CD14-positive monocyte (primary cell): ENCODE measurements at regions not wholly inside any gene's neighbourhood (a gene's known extent, or its start where the extent isn't known, plus 50 kb on each side); places are given as distances from the start of the nearest gene placed in this dataset.
"Not testable (repeated sequence)": the region's sequence is repeated elsewhere in the genome, so short reads cannot be mapped to it uniquely, and the experiment has no call there.

Experiments used
- DNase-seq, 3 donors: peaks; one replicate each; pipeline ENCODE4 v3.0.0-alpha.2; 2011 to 2022
- H2AFZ ChIP-seq: 2 replicates; pipeline ENCODE4 v1.6.0; 2012; ENCODE audit warnings: mild to moderate bottlenecking, low read depth, low read length, inconsistent platforms; ENCODE audit not compliant: insufficient read depth, poor library complexity, severe bottlenecking
- H3K27ac ChIP-seq, 2 donors: 1 replicate in 1 of 2; 2 replicates in 1 of 2; pipeline ENCODE4 v1.5.1; 2012 to 2013; ENCODE audit warnings: low read length in 2 of 2, control low read depth in 1 of 2, inconsistent platforms in 1 of 2, low read depth in 1 of 2, mild to moderate bottlenecking in 1 of 2
- H3K27me3 ChIP-seq, 2 donors: one replicate each; pipeline versions ENCODE4 v1.6.0 to v1.6.1; 2011 to 2013; ENCODE audit warnings: low read length in 2 of 2; ENCODE audit not compliant: control insufficient read depth in 2 of 2, insufficient read depth in 2 of 2
- H3K36me3 ChIP-seq, 2 donors: replicated peaks in 1 of 2; 1 replicate in 1 of 2; 2 replicates in 1 of 2; pipeline versions ENCODE4 v1.5.1 to v1.6.1; 2012 to 2013; ENCODE audit warnings: low read length in 2 of 2, control low read depth in 1 of 2, inconsistent platforms in 1 of 2, mild to moderate bottlenecking in 1 of 2; ENCODE audit not compliant: insufficient read depth in 2 of 2, control insufficient read depth in 1 of 2
- H3K4me1 ChIP-seq, 2 donors: 1 replicate in 1 of 2; 2 replicates in 1 of 2; pipeline versions ENCODE4 v1.5.1 to v1.6.1; 2012 to 2013; ENCODE audit warnings: low read length in 2 of 2, control low read depth in 1 of 2, inconsistent platforms in 1 of 2, mild to moderate bottlenecking in 1 of 2, moderate library complexity in 1 of 2; ENCODE audit not compliant: insufficient read depth in 2 of 2, control insufficient read depth in 1 of 2
- H3K4me2 ChIP-seq: replicated peaks from 2 replicates; pipeline ENCODE3; 2012; ENCODE audit warnings: low read length, moderate library complexity, mild to moderate bottlenecking; ENCODE audit not compliant: poor library complexity, severe bottlenecking; ENCODE audit errors: extremely low read depth
- H3K4me3 ChIP-seq, 3 experiments: fragments of 200-600 bp in 1 of 3; sonication (generic) in 1 of 3; replicated peaks in 1 of 3; 1 replicate in 2 of 3; 2 replicates in 1 of 3; pipeline ENCODE4 v1.5.1; 2011 to 2013; ENCODE audit warnings: low read length in 3 of 3, mild to moderate bottlenecking in 3 of 3, control low read depth in 2 of 3, low read depth in 2 of 3, inconsistent platforms in 1 of 3, moderate library complexity in 1 of 3
- H3K79me2 ChIP-seq: 2 replicates; pipeline ENCODE4 v1.6.0; 2012; ENCODE audit warnings: mild to moderate bottlenecking, control low read depth, inconsistent platforms, low read length, moderate library complexity; ENCODE audit not compliant: insufficient read depth
- H3K9ac ChIP-seq: 2 replicates; pipeline ENCODE4 v1.6.0; 2017; ENCODE audit warnings: low read length, mild to moderate bottlenecking; ENCODE audit not compliant: insufficient read depth, poor library complexity, severe bottlenecking
- H3K9me3 ChIP-seq, 2 donors: replicated peaks in 1 of 2; 1 replicate in 1 of 2; 2 replicates in 1 of 2; pipeline versions ENCODE4 v1.5.1 to v1.6.1; 2012 to 2013; ENCODE audit warnings: low read length in 2 of 2, control low read depth in 1 of 2; ENCODE audit not compliant: control insufficient read depth in 1 of 2, insufficient read depth in 1 of 2
- H4K20me1 ChIP-seq: 2 replicates; pipeline ENCODE4 v1.6.0; 2012; ENCODE audit warnings: mild to moderate bottlenecking, low read length, control low read depth, moderate library complexity; ENCODE audit not compliant: insufficient read depth
- H3K27ac Mint-ChIP-seq, 7 donors: one replicate each; pipeline ENCODE4 v1.8.0; 2020; ENCODE audit warnings: mild to moderate bottlenecking in 7 of 7, mixed read lengths in 7 of 7, moderate library complexity in 6 of 7, inconsistent platforms in 2 of 7
- H3K27me3 Mint-ChIP-seq, 3 donors: one replicate each; pipeline ENCODE4 v1.8.0; 2021 to 2022; ENCODE audit warnings: low read depth in 3 of 3, mild to moderate bottlenecking in 3 of 3, mixed read lengths in 3 of 3, moderate library complexity in 3 of 3, inconsistent platforms in 1 of 3
- H3K36me3 Mint-ChIP-seq, 2 donors: one replicate each; pipeline ENCODE4 v1.8.0; 2020; ENCODE audit warnings: mixed read lengths in 2 of 2, inconsistent platforms in 1 of 2, mild to moderate bottlenecking in 1 of 2
- H3K4me1 Mint-ChIP-seq: one replicate; pipeline ENCODE4 v1.8.0; 2020; ENCODE audit warnings: mild to moderate bottlenecking, mixed read lengths
- H3K4me3 Mint-ChIP-seq, 2 donors: one replicate each; pipeline ENCODE4 v1.8.0; 2020; ENCODE audit warnings: mild to moderate bottlenecking in 2 of 2, mixed read lengths in 2 of 2, moderate library complexity in 1 of 2
- H3K9me3 Mint-ChIP-seq, 7 donors: one replicate each; pipeline ENCODE4 v1.8.0; 2020 to 2022; ENCODE audit warnings: mixed read lengths in 7 of 7, mild to moderate bottlenecking in 6 of 7, moderate library complexity in 6 of 7, inconsistent platforms in 2 of 7
- CTCF ChIP-seq: fragments of 200-600 bp; IDR thresholded peaks from one replicate; pipeline ENCODE4 v1.8.0; 2022; ENCODE audit warnings: antibody characterized with exemption, mild to moderate bottlenecking
- WGBS: methylation state at CpG from one replicate; pipeline ENCODE4 v1.1.5; 2013; ENCODE audit warnings: missing lambda C conversion rate; ENCODE audit not compliant: insufficient coverage; 5-methylcytosine and 5-hydroxymethylcytosine counted together
- intact Hi-C, 2 donors: fragments of 100-400 bp; cut with micrococcal nuclease; formaldehyde crosslinking; loops; one replicate each; pipeline versions ENCODE4 v1.15.0 to v1.15.1; 2023

DNA sequence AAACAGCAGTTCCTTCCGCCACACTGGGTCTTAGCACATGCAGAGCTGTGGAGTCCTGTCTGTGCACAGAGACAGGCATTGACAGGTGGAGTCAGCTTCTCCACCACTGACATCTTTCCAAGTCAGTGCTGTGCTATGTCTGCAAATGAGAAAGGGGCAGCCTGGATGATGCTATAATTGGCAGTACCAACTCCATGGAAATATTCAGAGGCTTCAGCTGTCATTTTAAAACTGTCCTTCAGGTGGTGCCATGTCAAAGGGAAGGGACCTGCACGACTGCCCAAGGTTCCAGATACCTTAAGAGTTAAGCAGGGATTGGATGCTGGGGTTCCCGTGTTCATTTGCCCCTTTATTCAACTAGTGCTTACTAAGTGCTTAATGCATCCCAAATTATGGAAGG, 258.0 kb upstream of the PRKCQ start:
- Histone ChIP-seq H3K4me1 (no peaks in the 10 kb centered on the region), H3K4me2 (no peak overlapping the region), H3K4me3 (no peak overlapping the region), H4K20me1 (no peaks in the 10 kb centered on the region), H3K9me3 (no peaks in the 10 kb centered on the region), H3K27ac (no peak overlapping the region), H3K27me3 (no peaks in the 10 kb centered on the region), H3K9ac (no peak overlapping the region), H3K36me3 (no peaks in the 10 kb centered on the region), H2AFZ (no peak overlapping the region), H3K79me2 (no peaks in the 10 kb centered on the region)
- 85% methylated on average over 3 of the region's 3 CpGs for WGBS
- DNase-seq, result peak in 1 of 3 donors; percentile 10
- peak; percentile 36 for TF ChIP-seq CTCF
- Mint-ChIP-seq H3K4me1 (peaks cover 8% of the 10 kb centered on the region), H3K27ac (no peak overlapping the region), H3K4me3 (no peak overlapping the region), H3K36me3 (no peaks in the 10 kb centered on the region), H3K9me3 (no peaks in the 10 kb centered on the region), H3K27me3 (peaks cover 0 to 3% (median 0%) of the 10 kb centered on the region in 3 donors)
- intact Hi-C loops, result no loop called here

DNA sequence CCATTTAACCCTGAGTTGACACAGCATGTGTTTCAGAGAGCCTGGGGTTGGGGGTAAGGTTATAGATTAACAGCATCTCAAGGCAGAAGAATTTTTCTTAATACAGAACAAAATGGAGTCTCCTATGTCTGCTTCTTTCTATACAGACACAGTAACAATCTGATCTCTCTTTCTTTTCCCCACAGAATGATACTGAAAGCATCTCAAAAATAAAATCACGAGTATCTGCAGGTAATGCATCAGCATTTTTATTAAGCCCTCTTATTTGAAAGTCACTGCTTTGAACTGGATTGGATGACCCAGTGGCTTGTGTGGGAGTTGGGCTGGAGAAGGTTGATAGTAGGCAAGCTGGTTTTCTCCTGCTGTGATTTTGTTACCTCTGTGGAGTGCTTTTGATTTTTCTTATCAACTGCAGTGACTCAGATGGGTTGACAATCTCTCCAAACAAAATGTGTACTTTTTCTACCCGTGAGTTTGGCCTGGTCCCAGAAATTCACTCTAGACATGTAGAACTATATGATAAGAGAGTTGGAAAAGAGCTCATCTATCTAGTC, 253.5 kb upstream of the PRKCQ start:
- H3K9me3 Mint-ChIP-seq, result no peaks in the 10 kb centered on the region

DNA sequence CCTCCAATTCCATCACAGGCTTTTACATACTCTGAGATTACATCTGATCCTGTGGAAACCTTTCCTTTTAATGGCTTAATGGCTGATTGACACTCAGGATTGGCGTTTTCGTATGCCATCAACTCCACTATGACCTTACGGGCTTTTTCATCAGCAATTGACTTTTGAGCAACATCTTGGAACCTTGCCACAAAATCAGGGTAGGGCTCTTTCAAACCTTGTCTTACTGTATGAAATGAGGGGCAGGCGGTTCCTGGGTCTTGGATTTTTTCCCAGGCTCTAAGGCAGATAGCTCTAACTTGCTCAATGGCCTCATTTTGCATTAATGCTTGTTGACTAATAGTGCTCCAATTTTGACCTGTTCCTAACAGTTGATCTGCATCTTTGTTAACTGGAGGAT, 250.9 kb upstream of the PRKCQ start:
- H4K20me1 ChIP-seq, H3K9ac ChIP-seq, H3K27ac ChIP-seq, DNase-seq, H3K27me3 Mint-ChIP-seq, H3K27me3 ChIP-seq, H3K9me3 Mint-ChIP-seq, H3K4me2 ChIP-seq, H3K36me3 Mint-ChIP-seq, H3K9me3 ChIP-seq, H3K4me1 ChIP-seq, H3K79me2 ChIP-seq, H2AFZ ChIP-seq, H3K4me3 Mint-ChIP-seq, H3K36me3 ChIP-seq, H3K4me3 ChIP-seq, H3K4me1 Mint-ChIP-seq, intact Hi-C loops, H3K27ac Mint-ChIP-seq: not testable (repeated sequence)
- no CpG with 5 or more reads among the region's 4 CpGs for whole genome bisulfite sequencing

More for the DNA sequence above, 253.5 kb upstream of the PRKCQ start:
- no CpG with 5 or more reads among the region's 2 CpGs for WGBS
- H4K20me1 ChIP-seq, result no peaks in the 10 kb centered on the region
- H3K4me3 ChIP-seq, result no peak overlapping the region
- no peak overlapping the region for H3K9ac ChIP-seq
- no peak overlapping the region for H3K4me3 Mint-ChIP-seq
- intact Hi-C loops, result no loop called here
- no peaks in the 10 kb centered on the region for H3K27me3 ChIP-seq
- H3K36me3 ChIP-seq, result no peaks in the 10 kb centered on the region
- no peaks in the 10 kb centered on the region for H3K9me3 ChIP-seq
- H2AFZ ChIP-seq, result no peak overlapping the region
- no peak overlapping the region for H3K4me2 ChIP-seq
- no peak for DNase-seq
- no peak overlapping the region for H3K27ac Mint-ChIP-seq
- H3K27ac ChIP-seq, result no peak overlapping the region
- no peaks in the 10 kb centered on the region for H3K4me1 ChIP-seq
- no peaks in the 10 kb centered on the region for H3K4me1 Mint-ChIP-seq
- no peak for TF ChIP-seq CTCF
- H3K36me3 Mint-ChIP-seq, result no peaks in the 10 kb centered on the region
- H3K79me2 ChIP-seq, result no peaks in the 10 kb centered on the region
- H3K27me3 Mint-ChIP-seq, result peaks cover 0 to 1% (median 1%) of the 10 kb centered on the region in 3 donors
